MM.1S (cell line): ENCODE measurements at regions not wholly inside any gene's neighbourhood (a gene's known extent, or its start where the extent isn't known, plus 50 kb on each side); places are given as distances from the start of the nearest gene placed in this dataset.

ENCODE experiments used
- DNase-seq: peaks from one replicate; pipeline ENCODE4 v3.0.0-alpha.2; 2015
- H2AFZ ChIP-seq: fragments of 300-600 bp; sonication (generic); 2 replicates; pipeline ENCODE4 v1.6.0; 2016; ENCODE audit warnings: antibody characterized with exemption, low read length
- H3F3A ChIP-seq: fragments of 300-600 bp; sonication (generic); 2 replicates; pipeline ENCODE4 v1.6.1; 2016; ENCODE audit warnings: mild to moderate bottlenecking, antibody characterized with exemption, low read length, moderate library complexity, mixed read lengths; ENCODE audit not compliant: insufficient read depth
- H3K27ac ChIP-seq: fragments of 300-600 bp; sonication (generic); 2 replicates; pipeline ENCODE4 v1.5.1; 2016; ENCODE audit warnings: mild to moderate bottlenecking, low read length
- H3K27me3 ChIP-seq: fragments of 300-600 bp; sonication (generic); replicated peaks from 2 replicates; pipeline ENCODE4 v1.6.0; 2016; ENCODE audit warnings: low read length; ENCODE audit not compliant: insufficient read depth
- H3K36me3 ChIP-seq: fragments of 300-600 bp; sonication (generic); replicated peaks from 2 replicates; pipeline ENCODE4 v1.6.1; 2016; ENCODE audit warnings: mild to moderate bottlenecking, low read length, mixed read lengths; ENCODE audit not compliant: insufficient read depth
- H3K4me1 ChIP-seq: fragments of 300-600 bp; sonication (generic); 2 replicates; pipeline ENCODE4 v1.6.1; 2016; ENCODE audit warnings: low read length, mixed read lengths
- H3K4me2 ChIP-seq: fragments of 300-600 bp; sonication (generic); 2 replicates; pipeline ENCODE4 v1.6.0; 2016; ENCODE audit warnings: low read depth, low read length
- H3K4me3 ChIP-seq: fragments of 300-600 bp; sonication (generic); 2 replicates; pipeline ENCODE4 v1.5.1; 2016; ENCODE audit warnings: low read length, mixed read lengths
- H3K79me2 ChIP-seq: fragments of 300-600 bp; sonication (generic); 2 replicates; pipeline ENCODE4 v1.6.1; 2016; ENCODE audit warnings: mixed run types, low read length, mixed read lengths
- H3K9ac ChIP-seq: fragments of 300-600 bp; sonication (generic); 2 replicates; pipeline ENCODE4 v1.6.1; 2016; ENCODE audit warnings: low read length, mixed read lengths
- H3K9me2 ChIP-seq: fragments of 300-600 bp; sonication (generic); replicated peaks from 2 replicates; pipeline ENCODE4 v1.6.1; 2016; ENCODE audit warnings: mild to moderate bottlenecking, low read length, mixed read lengths; ENCODE audit not compliant: insufficient read depth
- H3K9me3 ChIP-seq: fragments of 300-600 bp; sonication (generic); replicated peaks from 2 replicates; pipeline ENCODE4 v1.6.1; 2016; ENCODE audit warnings: mild to moderate bottlenecking, low read length, mixed read lengths; ENCODE audit not compliant: insufficient read depth
- H4K20me1 ChIP-seq: fragments of 300-600 bp; sonication (generic); 2 replicates; pipeline ENCODE4 v1.6.1; 2016; ENCODE audit warnings: mild to moderate bottlenecking, low read length, moderate library complexity, mixed read lengths; ENCODE audit not compliant: insufficient read depth
- CTCF ChIP-seq: fragments of 300-600 bp; sonication (generic); IDR thresholded peaks from 2 replicates; pipeline ENCODE4 v1.5.1; 2016; ENCODE audit warnings: antibody characterized with exemption, low read length, mixed read lengths
- EZH2 ChIP-seq: fragments of 300-600 bp; sonication (generic); optimal IDR thresholded peaks from 2 replicates; pipeline ENCODE3; 2017; ENCODE audit warnings: low read depth, mild to moderate bottlenecking, antibody characterized with exemption, low read length, mixed read lengths
- EZH2phosphoT487 ChIP-seq: fragments of 300-600 bp; sonication (generic); IDR thresholded peaks from 2 replicates; pipeline ENCODE4 v1.6.1; 2018; ENCODE audit warnings: antibody characterized with exemption, low read length

GRCh38 chr4:110424144-110424543 lies 51.8 kb upstream of the ENPEP start:
- Histone ChIP-seq H3K36me3 (no peaks in the 10 kb centered on the region), H3K27me3 (no peaks in the 10 kb centered on the region), H3K9me2 (no peaks in the 10 kb centered on the region), H3K9me3 (no peaks in the 10 kb centered on the region), H4K20me1 (no peaks in the 10 kb centered on the region), H3K9ac (no peak overlapping the region), H2AFZ (no peak overlapping the region), H3F3A (no peaks in the 10 kb centered on the region), H3K4me2 (no peak overlapping the region), H3K4me1 (no peaks in the 10 kb centered on the region), H3K27ac (no peak overlapping the region), H3K4me3 (no peak overlapping the region), H3K79me2 (no peaks in the 10 kb centered on the region)
- TF ChIP-seq EZH2 = no peak
- no peak for TF ChIP-seq EZH2phosphoT487
- TF ChIP-seq CTCF = no peak
- DNase-seq = no peak

GRCh38 chr4:110418641-110419040 lies 57.3 kb upstream of the ENPEP start:
- Histone ChIP-seq H3K4me2 (no peak overlapping the region), H3K79me2 (no peaks in the 10 kb centered on the region), H4K20me1 (no peaks in the 10 kb centered on the region), H3K36me3 (no peaks in the 10 kb centered on the region), H3K27ac (no peak overlapping the region), H3F3A (no peaks in the 10 kb centered on the region), H3K27me3 (no peaks in the 10 kb centered on the region), H3K4me1 (no peaks in the 10 kb centered on the region), H3K9me2 (no peaks in the 10 kb centered on the region), H3K9ac (no peak overlapping the region), H3K9me3 (no peaks in the 10 kb centered on the region), H2AFZ (no peak overlapping the region), H3K4me3 (no peak overlapping the region)
- DNase-seq = no peak
- TF ChIP-seq CTCF (no peak), EZH2phosphoT487 (no peak), EZH2 (no peak)

- no peak overlapping the region for H3K4me3 ChIP-seq
Observed at GRCh38 chr4:110417136-110417535, 58.8 kb upstream of the ENPEP start.

More at GRCh38 chr4:110417136-110417535, 58.8 kb upstream of the ENPEP start:
- H2AFZ ChIP-seq = no peak overlapping the region
- no peak overlapping the region for H3K27ac ChIP-seq
- no peak for TF ChIP-seq CTCF
- TF ChIP-seq EZH2 = no peak
- no peak for TF ChIP-seq EZH2phosphoT487
- H3K9me3 ChIP-seq = no peaks in the 10 kb centered on the region
- no peaks in the 10 kb centered on the region for H3K4me1 ChIP-seq
- no peak for DNase-seq
- no peaks in the 10 kb centered on the region for H3F3A ChIP-seq
- no peak overlapping the region for H3K9ac ChIP-seq
- H3K79me2 ChIP-seq = no peaks in the 10 kb centered on the region
- no peaks in the 10 kb centered on the region for H4K20me1 ChIP-seq
- no peak overlapping the region for H3K4me2 ChIP-seq
- no peaks in the 10 kb centered on the region for H3K9me2 ChIP-seq
- no peaks in the 10 kb centered on the region for H3K27me3 ChIP-seq
- H3K36me3 ChIP-seq = no peaks in the 10 kb centered on the region
